Parathyroid adenoma (tissue), 2 donors: ENCODE measurements at regions not wholly inside any gene's neighbourhood (a gene's known extent, or its start where the extent isn't known, plus 50 kb on each side); places are given as distances from the start of the nearest gene placed in this dataset.

Experiments used
- H2AFZ ChIP-seq: fragments of 300-600 bp; sonication (generic); one replicate; pipeline ENCODE4 v1.7.0; 2017; ENCODE audit warnings: antibody characterized with exemption, mild to moderate bottlenecking
- H3K27ac ChIP-seq: fragments of 300-600 bp; sonication (generic); one replicate; pipeline ENCODE4 v1.7.0; 2017
- H3K27me3 ChIP-seq: fragments of 300-600 bp; sonication (generic); one replicate; pipeline ENCODE4 v1.7.0; 2017; ENCODE audit warnings: low read length; ENCODE audit not compliant: control insufficient read depth, insufficient read depth
- H3K36me3 ChIP-seq: fragments of 300-600 bp; sonication (generic); one replicate; pipeline ENCODE4 v1.7.0; 2017; ENCODE audit warnings: low read length; ENCODE audit not compliant: control insufficient read depth, insufficient read depth
- H3K4me1 ChIP-seq: fragments of 300-600 bp; sonication (generic); one replicate; pipeline ENCODE4 v1.7.0; 2017; ENCODE audit warnings: control low read depth
- H3K4me2 ChIP-seq: fragments of 300-600 bp; sonication (generic); one replicate; pipeline ENCODE4 v1.7.0; 2017; ENCODE audit warnings: low read length
- H3K4me3 ChIP-seq: fragments of 300-600 bp; sonication (generic); one replicate; pipeline ENCODE4 v1.7.0; 2017; ENCODE audit warnings: low read depth, low read length
- H3K79me2 ChIP-seq: fragments of 300-600 bp; sonication (generic); one replicate; pipeline ENCODE4 v1.7.0; 2017; ENCODE audit warnings: control low read depth
- H3K9ac ChIP-seq: fragments of 300-600 bp; sonication (generic); one replicate; pipeline ENCODE4 v1.7.0; 2017; ENCODE audit warnings: mild to moderate bottlenecking
- H3K9me3 ChIP-seq: fragments of 300-600 bp; sonication (generic); one replicate; pipeline ENCODE4 v1.7.0; 2017; ENCODE audit warnings: low read length; ENCODE audit not compliant: control insufficient read depth
- TF ChIP-seq, protein P1 (sequence below): fragments of 300-600 bp; sonication (generic); IDR thresholded peaks from one replicate; pipeline ENCODE4 v1.7.0; 2017; ENCODE audit warnings: antibody characterized with exemption, mild to moderate bottlenecking
- donor health status: primary hyperparathyroidism.

DNA sequence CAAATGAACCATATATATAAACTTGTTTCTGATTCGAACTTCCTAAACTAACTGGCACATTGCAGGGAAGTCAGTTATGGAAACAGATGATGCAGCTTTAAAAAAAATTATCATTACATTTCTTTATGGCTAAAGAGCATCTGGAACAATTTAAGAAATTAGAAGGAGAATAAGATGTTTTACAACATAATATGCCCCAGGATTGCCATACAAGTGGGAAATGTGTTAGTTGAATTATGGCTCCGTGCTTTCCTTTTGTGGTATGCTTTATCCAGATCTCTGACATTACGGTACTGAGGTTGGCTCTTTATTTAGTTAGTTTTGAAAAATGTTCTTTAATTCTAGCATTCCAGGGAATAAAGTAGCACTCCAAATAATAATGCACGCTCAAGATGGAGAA, 343.0 kb upstream of the ZFP64 start:
- Histone ChIP-seq H3K9ac (no peak overlapping the region), H3K4me1 (no peaks in the 10 kb centered on the region), H3K9me3 (no peaks in the 10 kb centered on the region), H2AFZ (no peak overlapping the region), H3K4me3 (no peak overlapping the region), H3K4me2 (no peak overlapping the region), H3K79me2 (no peaks in the 10 kb centered on the region), H3K27ac (no peak overlapping the region), H3K27me3 (no peaks in the 10 kb centered on the region), H3K36me3 (no peaks in the 10 kb centered on the region)
- TF ChIP-seq, protein P1, sequence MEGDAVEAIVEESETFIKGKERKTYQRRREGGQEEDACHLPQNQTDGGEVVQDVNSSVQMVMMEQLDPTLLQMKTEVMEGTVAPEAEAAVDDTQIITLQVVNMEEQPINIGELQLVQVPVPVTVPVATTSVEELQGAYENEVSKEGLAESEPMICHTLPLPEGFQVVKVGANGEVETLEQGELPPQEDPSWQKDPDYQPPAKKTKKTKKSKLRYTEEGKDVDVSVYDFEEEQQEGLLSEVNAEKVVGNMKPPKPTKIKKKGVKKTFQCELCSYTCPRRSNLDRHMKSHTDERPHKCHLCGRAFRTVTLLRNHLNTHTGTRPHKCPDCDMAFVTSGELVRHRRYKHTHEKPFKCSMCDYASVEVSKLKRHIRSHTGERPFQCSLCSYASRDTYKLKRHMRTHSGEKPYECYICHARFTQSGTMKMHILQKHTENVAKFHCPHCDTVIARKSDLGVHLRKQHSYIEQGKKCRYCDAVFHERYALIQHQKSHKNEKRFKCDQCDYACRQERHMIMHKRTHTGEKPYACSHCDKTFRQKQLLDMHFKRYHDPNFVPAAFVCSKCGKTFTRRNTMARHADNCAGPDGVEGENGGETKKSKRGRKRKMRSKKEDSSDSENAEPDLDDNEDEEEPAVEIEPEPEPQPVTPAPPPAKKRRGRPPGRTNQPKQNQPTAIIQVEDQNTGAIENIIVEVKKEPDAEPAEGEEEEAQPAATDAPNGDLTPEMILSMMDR: no peak

DNA sequence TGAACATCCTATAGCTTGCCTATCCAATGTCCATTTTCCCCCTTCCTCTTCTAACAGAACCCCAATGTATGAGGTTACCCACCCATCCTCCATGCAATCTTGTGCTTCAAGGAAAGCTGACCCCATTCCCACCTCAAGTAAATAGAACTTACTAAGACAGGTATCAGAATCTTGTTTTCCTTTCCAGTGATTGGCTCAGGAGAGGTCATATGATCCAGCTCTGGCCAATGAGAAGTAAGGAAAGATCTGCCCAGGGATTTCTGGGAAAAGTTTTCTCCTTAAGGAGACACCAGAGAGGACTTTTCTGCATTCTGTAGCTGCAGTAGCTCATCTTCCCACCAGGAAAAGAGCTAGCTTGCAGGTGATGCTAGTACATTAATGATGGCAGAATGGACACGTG, 341.8 kb upstream of the ZFP64 start:
- H3K36me3 ChIP-seq: no peaks in the 10 kb centered on the region
- TF ChIP-seq, protein P1: no peak
- no peak overlapping the region for H3K4me3 ChIP-seq

DNA sequence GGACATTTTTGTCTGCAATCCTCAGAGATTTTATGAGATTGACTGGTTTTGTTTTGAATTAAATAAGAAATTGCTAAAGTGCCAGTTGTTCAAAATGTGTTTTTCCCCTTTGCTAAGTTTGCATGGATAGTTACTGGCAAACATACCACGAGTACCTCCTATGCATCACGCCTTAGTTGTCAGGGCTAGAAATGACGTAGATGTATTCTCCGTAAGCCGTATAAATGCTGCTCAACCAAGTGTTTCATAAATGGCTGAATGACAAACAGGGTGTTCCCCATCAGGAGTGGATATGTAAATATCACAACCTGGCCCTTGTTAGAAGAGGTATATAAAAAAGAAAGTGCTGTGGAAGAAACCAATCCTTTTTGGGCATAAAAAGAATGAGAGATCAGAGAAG, 341.1 kb upstream of the ZFP64 start:
- H3K27me3 ChIP-seq: no peaks in the 10 kb centered on the region
- H3K4me3 ChIP-seq: no peak overlapping the region
- no peak overlapping the region for H3K9ac ChIP-seq
- H2AFZ ChIP-seq: no peak overlapping the region
- no peaks in the 10 kb centered on the region for H3K79me2 ChIP-seq
- H3K4me1 ChIP-seq: no peaks in the 10 kb centered on the region
- H3K4me2 ChIP-seq: no peak overlapping the region
- TF ChIP-seq, protein P1: no peak
- no peaks in the 10 kb centered on the region for H3K36me3 ChIP-seq
- H3K27ac ChIP-seq: no peak overlapping the region
- no peaks in the 10 kb centered on the region for H3K9me3 ChIP-seq

More for the DNA sequence above, 341.8 kb upstream of the ZFP64 start:
- Histone ChIP-seq H2AFZ (no peak overlapping the region), H3K9me3 (no peaks in the 10 kb centered on the region), H3K27me3 (no peaks in the 10 kb centered on the region), H3K4me2 (no peak overlapping the region), H3K27ac (no peak overlapping the region), H3K4me1 (no peaks in the 10 kb centered on the region), H3K9ac (no peak overlapping the region), H3K79me2 (no peaks in the 10 kb centered on the region)

DNA sequence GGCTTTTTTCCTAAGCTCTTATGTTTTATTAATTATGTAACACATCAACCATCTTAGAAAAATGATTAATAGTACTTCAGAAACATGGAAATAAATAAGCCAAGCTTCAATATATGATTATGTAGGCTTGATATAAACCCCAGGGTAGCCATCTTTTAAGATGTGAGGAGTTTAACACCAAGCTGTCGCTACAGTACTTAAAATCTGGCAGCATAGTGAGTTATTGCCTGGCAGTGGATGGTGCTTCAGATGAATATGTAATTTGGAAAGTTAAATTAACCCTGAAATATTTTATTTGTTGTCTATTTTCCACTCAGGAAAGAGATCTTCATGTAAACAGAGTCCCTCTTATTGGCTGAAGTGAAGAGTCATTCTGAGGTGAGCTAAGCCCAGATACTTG, 339.0 kb upstream of the ZFP64 start:
- H3K4me3 ChIP-seq: no peak overlapping the region
- no peaks in the 10 kb centered on the region for H3K4me1 ChIP-seq
- H3K9ac ChIP-seq: no peak overlapping the region
- TF ChIP-seq, protein P1: no peak
- no peaks in the 10 kb centered on the region for H3K36me3 ChIP-seq
- no peak overlapping the region for H3K4me2 ChIP-seq
- H2AFZ ChIP-seq: no peak overlapping the region
- no peaks in the 10 kb centered on the region for H3K27me3 ChIP-seq
- no peaks in the 10 kb centered on the region for H3K9me3 ChIP-seq
- H3K79me2 ChIP-seq: no peaks in the 10 kb centered on the region
- no peak overlapping the region for H3K27ac ChIP-seq

DNA sequence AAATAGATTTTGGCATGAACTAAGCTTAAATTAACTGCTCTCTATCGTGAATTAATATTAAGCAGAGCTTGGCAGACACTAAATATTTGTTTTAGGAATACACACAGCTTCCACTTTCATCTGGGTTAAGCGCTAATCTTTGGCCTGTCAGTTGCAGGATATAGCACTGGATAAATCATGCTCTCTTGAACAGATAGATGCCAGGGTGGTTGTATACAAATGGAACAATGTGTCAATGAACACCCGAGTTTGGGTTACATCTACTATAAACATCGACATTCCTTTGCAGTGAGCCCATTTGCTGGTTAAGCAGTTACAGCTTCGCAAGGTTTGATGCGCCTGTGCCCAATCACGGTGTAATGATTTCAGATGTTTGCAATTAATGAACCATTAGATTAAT, 338.2 kb upstream of the ZFP64 start:
- Histone ChIP-seq H3K4me2 (no peak overlapping the region), H2AFZ (no peak overlapping the region), H3K4me3 (no peak overlapping the region), H3K9me3 (no peaks in the 10 kb centered on the region), H3K36me3 (no peaks in the 10 kb centered on the region), H3K27me3 (no peaks in the 10 kb centered on the region), H3K79me2 (no peaks in the 10 kb centered on the region), H3K27ac (no peak overlapping the region), H3K4me1 (no peaks in the 10 kb centered on the region), H3K9ac (no peak overlapping the region)
- TF ChIP-seq, protein P1: no peak
